Panc1 (cell line): ENCODE measurements at regions not wholly inside any gene's neighbourhood (a gene's known extent, or its start where the extent isn't known, plus 50 kb on each side); places are given as distances from the start of the nearest gene placed in this dataset.

ENCODE experiments used
- ATAC-seq: fragments of 200-7000 bp; cut with Tn5 transposase; 2 replicates; pipeline ENCODE4 v1.9.1; 2020; ENCODE audit warnings: mild to moderate bottlenecking, moderate library complexity
- BruUV-seq: library from RNA; stranded (reverse); fragments of 400-500 nt; replicated peaks from 2 replicates; lab custom pipeline; 2021; lab: Mats Ljungman, UMichigan
- CTCF ChIA-PET: fragments of 300-600 bp; sonication (Branson Sonifier 250); formaldehyde crosslinking; loops from one replicate; lab custom pipeline; 2022; ENCODE audit warnings: antibody characterized with exemption; lab: Charles Lee
- POLR2A ChIA-PET: fragments of 300-600 bp; sonication (Branson Sonifier 250); formaldehyde crosslinking; loops from one replicate; lab custom pipeline; 2022; ENCODE audit warnings: antibody characterized with exemption; lab: Charles Lee
- DNase-seq: peaks from one replicate; pipeline ENCODE4 v3.0.0-alpha.2; 2010; ENCODE audit warnings: low read depth, low spot score
- H3K27ac ChIP-seq: 2 replicates; pipeline ENCODE4 v1.5.1; 2011; ENCODE audit warnings: mild to moderate bottlenecking, low read length, inconsistent platforms
- H3K27me3 ChIP-seq: fragments of 200-500 bp; sonication (Bioruptor generic); 2 replicates; pipeline ENCODE4 v1.6.0; 2014; ENCODE audit warnings: low read length, inconsistent platforms; ENCODE audit not compliant: control insufficient read depth, insufficient read depth
- H3K36me3 ChIP-seq: fragments of 200-500 bp; sonication (Bioruptor generic); 2 replicates; pipeline ENCODE4 v1.5.1; 2014; ENCODE audit warnings: inconsistent platforms, mild to moderate bottlenecking, low read length, moderate library complexity; ENCODE audit not compliant: control insufficient read depth, insufficient read depth
- H3K4me1 ChIP-seq: 2 replicates; pipeline ENCODE4 v1.5.1; 2011; ENCODE audit warnings: inconsistent platforms, mild to moderate bottlenecking, low read length, moderate library complexity; ENCODE audit not compliant: control insufficient read depth, insufficient read depth
- H3K4me3 ChIP-seq, 2 experiments: 2 replicates each; pipeline ENCODE4 v1.5.1; 2011 to 2012; ENCODE audit warnings: low read depth in 2 of 2, low read length in 2 of 2, mild to moderate bottlenecking in 2 of 2, inconsistent platforms in 1 of 2, moderate library complexity in 1 of 2
- H3K9me3 ChIP-seq: fragments of 200-500 bp; sonication (Bioruptor generic); 2 replicates; pipeline ENCODE4 v1.5.1; 2014; ENCODE audit warnings: low read depth, mild to moderate bottlenecking, inconsistent platforms, low read length, moderate library complexity; ENCODE audit not compliant: control insufficient read depth, insufficient read depth
- POLR2AphosphoS5 ChIP-seq: IDR thresholded peaks from 2 replicates; pipeline ENCODE4 v1.6.1; 2012; ENCODE audit warnings: mild to moderate bottlenecking, low read depth, low read length, moderate library complexity
- REST ChIP-seq, 2 experiments: IDR thresholded peaks; 2 replicates each; pipeline ENCODE4 v1.6.1; 2011 to 2012; ENCODE audit warnings: low read depth in 2 of 2, control low read depth in 1 of 2, low read length in 1 of 2, mild to moderate bottlenecking in 1 of 2, moderate library complexity in 1 of 2; ENCODE audit not compliant: insufficient read depth in 1 of 2
- SIN3A ChIP-seq: IDR thresholded peaks from 2 replicates; pipeline ENCODE4 v1.6.1; 2012; ENCODE audit warnings: low read depth, mild to moderate bottlenecking, low read length, moderate library complexity, borderline replicate concordance; ENCODE audit not compliant: insufficient read depth
- TCF7L2 ChIP-seq: IDR thresholded peaks from 2 replicates; pipeline ENCODE4 v1.6.1; 2011; ENCODE audit warnings: mild to moderate bottlenecking, low read depth, low read length, inconsistent platforms
- in situ Hi-C: cut with HindIII; loops from 2 replicates; pipeline ENCODE4 v1.10.0; 2016; ENCODE audit warnings: low sequenced_read_pairs, low pct_unique_long_range_greater_than_20kb
- intact Hi-C: fragments of 100-400 bp; cut with micrococcal nuclease; formaldehyde crosslinking; loops from one replicate; pipeline ENCODE4 v1.10.0; 2022; ENCODE audit not compliant: unreplicated experiment
- TF ChIP-seq, protein P1 (sequence below): fragments of 450-650 bp; IDR thresholded peaks from 2 replicates; pipeline ENCODE4 v1.5.1; 2017; ENCODE audit warnings: mild to moderate bottlenecking

GRCh38 chr5:8848997-8849594 is 696.8 kb downstream of the SEMA5A start:
- POLR2A ChIA-PET = no interaction called here
- TF ChIP-seq SIN3A (no peak), TCF7L2 (no peak), REST (IDR thresholded peaks at IDR 0.05; ENCODE audit: insufficient read depth in 1 of 2, low read depth in 2 of 2, low read length in 1 of 2) (no peak), POLR2AphosphoS5 (no peak)
- TF ChIP-seq, protein P1, sequence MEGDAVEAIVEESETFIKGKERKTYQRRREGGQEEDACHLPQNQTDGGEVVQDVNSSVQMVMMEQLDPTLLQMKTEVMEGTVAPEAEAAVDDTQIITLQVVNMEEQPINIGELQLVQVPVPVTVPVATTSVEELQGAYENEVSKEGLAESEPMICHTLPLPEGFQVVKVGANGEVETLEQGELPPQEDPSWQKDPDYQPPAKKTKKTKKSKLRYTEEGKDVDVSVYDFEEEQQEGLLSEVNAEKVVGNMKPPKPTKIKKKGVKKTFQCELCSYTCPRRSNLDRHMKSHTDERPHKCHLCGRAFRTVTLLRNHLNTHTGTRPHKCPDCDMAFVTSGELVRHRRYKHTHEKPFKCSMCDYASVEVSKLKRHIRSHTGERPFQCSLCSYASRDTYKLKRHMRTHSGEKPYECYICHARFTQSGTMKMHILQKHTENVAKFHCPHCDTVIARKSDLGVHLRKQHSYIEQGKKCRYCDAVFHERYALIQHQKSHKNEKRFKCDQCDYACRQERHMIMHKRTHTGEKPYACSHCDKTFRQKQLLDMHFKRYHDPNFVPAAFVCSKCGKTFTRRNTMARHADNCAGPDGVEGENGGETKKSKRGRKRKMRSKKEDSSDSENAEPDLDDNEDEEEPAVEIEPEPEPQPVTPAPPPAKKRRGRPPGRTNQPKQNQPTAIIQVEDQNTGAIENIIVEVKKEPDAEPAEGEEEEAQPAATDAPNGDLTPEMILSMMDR = no peak
- no peak overlapping the region for H3K27ac ChIP-seq
- H3K9me3 ChIP-seq = no peaks in the 10 kb centered on the region
- no TSS peak for BruUV-seq
- intact Hi-C loops = no loop called here
- DNase-seq (no peak), ATAC-seq (no peak)
- CTCF ChIA-PET = no interaction called here
- no peaks in the 10 kb centered on the region for H3K27me3 ChIP-seq
- no peak overlapping the region for H3K4me3 ChIP-seq
- H3K36me3 ChIP-seq = no peaks in the 10 kb centered on the region
- in situ Hi-C loops = no loop called here
- no peaks in the 10 kb centered on the region for H3K4me1 ChIP-seq

- H3K9me3 ChIP-seq = no peaks in the 10 kb centered on the region
- TF ChIP-seq REST (IDR thresholded peaks at IDR 0.05; ENCODE audit: insufficient read depth in 1 of 2, low read depth in 2 of 2, low read length in 1 of 2) (no peak), POLR2AphosphoS5 (no peak), TCF7L2 (no peak), SIN3A (no peak)
- TF ChIP-seq, protein P1 = no peak
- no peak for DNase-seq
- intact Hi-C loops = no loop called here
- BruUV-seq = no TSS peak
- H3K36me3 ChIP-seq = no peaks in the 10 kb centered on the region
- no peaks in the 10 kb centered on the region for H3K27me3 ChIP-seq
- no peak for ATAC-seq
- H3K4me1 ChIP-seq = no peaks in the 10 kb centered on the region
- ChIA-PET CTCF (no interaction called here), POLR2A (no interaction called here)
- in situ Hi-C loops = no loop called here
- H3K4me3 ChIP-seq = no peak overlapping the region
- H3K27ac ChIP-seq = no peak overlapping the region
These were observed 694.8 kb downstream of the SEMA5A start for GRCh38 chr5:8851101-8851500.
